ENCODE measurements at regions not wholly inside any gene's neighbourhood (a gene's known extent, or its start where the extent isn't known, plus 50 kb on each side); places are given as distances from the start of the nearest gene placed in this dataset.
"Not testable (repeated sequence)": the region's sequence is repeated elsewhere in the genome, so short reads cannot be mapped to it uniquely, and the experiment has no call there.

DNA sequence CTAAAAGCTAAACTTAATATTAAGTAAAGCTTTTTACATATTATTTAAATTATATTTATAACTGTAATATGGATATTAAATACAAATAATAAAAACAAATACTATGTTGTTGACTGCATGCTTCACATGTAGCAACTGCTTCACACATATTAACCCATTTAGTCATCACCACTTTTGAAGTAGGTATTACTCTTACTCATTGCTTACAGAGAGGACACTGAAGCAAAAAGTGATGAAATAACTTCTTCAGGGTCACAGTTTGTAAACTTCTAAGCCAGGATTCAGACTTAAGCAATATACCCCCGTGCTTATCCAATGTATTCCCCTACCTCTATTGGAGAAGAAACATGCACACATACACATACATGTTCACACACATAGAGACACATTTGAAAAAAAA is 166.6 kb downstream of the DKK2 start:
- DNase-seq (ENCODE audit: low read depth): no peak

DNA sequence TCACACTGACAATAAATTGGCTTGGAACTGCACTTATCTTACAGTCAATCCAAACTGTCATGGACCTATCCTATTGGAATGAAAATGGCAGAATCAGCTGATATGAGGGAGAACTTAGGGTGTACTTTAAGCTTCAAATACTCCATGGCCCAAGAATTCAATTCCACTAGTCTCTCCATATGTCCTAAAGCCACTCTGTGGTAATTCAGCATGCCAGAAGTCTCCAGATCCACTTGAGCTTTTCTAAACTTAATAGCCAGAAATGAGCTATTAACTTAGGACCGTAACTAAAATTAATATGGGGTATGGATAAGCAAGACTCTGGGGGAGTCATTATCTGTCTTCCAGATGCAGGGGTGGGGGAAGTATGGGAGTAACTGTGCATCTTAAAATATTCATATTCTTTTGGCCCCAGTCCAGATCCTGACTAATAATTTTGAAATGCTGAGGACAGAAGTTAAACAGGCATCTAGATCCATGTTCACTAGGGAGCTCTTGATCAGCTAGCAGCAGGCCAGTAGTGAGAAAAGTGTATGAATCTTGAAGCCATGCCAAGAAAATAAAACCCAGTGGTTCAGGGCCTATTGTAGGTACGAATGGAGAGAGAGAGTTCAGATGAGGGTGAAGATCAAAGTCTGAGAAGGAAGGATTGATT is 167.6 kb downstream of the DKK2 start:
- no peak for DNase-seq (ENCODE audit: low read depth)

DNA sequence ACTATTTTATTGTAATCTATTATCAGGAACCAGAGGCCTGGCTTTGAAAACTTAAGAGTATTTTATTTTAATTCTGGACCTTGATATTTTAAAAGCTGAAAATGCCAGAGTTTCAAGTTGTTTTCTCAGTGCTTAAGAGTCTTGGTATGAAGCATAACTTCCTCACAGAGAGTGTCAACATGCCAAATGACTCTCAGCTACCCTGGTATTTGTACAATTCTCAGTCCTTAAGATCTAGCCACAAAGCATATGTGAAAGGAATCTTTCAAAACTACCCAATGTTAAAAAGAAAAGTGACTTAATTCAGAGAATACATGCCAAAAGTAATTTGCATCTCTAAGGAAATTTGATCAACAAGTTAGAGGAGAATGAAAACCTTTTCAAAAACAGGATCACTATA is 171.9 kb downstream of the DKK2 start:
- no peak for DNase-seq (ENCODE audit: low read depth)

DNA sequence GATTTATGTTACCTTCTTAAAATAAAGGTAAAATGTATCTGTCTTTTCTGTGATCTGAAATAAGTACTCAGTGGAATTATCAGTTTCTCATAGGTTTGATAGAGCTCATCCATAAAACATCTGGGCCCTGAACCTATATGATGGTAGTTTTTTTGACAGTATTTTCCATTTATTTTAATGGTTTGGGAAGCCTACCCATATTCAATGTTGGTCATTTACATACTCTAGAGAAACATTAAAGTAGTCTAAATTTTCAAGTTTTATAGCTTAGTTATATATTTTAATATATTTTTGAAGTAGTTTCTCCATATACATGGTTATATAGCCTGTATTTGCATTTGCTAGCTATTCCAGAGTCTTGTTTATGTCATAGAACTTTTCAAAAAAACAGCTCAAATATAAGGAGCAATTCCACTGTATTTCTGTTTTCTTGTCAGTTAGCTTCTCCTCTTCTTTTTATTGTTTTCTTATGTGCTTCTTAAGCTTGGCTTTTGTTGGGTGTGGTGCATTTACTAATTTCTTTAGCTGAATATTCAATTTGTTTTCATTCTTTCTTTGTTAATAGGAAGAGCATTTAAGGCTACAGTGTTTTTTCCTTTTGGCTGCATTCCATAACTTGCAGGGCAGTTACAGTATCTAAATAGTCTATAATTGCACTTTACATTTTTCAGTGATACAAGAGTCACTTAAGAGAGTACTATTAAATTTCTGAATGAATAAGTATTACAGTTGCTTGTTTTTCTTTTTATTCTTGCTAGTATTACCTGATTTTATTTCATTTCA is 181.4 kb downstream of the DKK2 start:
- DNase-seq (ENCODE audit: low read depth): no peak

DNA sequence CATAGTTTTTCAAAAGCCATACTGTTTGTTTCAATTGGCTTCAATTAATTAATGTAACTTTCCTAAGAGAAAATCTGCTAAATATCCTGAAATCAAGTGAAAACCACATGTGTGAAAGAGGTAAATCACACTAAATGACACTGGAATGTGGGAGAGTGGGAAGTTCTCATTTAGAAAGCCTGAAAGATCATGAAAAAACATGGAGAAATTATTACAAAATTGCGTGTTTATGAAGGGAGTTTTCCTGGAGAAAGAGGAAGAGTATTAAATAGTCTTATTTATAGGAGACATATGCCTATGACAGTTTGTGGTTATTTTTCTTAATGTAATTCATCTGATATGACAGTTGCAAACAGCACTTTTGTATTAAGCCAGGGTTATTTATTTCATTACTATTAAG is 183.7 kb downstream of the DKK2 start:
- no peak for DNase-seq (ENCODE audit: low read depth)

DNA sequence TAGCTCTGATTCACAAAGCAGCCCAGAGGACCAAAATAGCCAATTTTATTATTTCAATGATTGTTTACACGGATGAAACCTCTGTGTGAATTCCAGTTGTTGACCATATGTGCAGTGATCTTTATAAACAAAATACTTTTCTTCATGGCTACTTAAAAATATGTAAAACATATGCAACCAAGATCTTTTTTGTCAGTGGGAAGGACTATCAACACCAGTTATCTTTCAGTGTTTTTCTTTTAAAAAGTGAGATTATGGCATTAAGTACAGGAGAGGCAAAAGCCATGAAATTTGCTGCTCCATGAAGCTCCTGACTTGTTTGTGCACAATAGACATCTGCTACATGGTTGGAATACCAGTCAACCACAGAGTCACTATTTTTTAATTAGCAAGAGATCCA is 184.4 kb downstream of the DKK2 start:
- DNase-seq (ENCODE audit: low read depth): no peak

DNA sequence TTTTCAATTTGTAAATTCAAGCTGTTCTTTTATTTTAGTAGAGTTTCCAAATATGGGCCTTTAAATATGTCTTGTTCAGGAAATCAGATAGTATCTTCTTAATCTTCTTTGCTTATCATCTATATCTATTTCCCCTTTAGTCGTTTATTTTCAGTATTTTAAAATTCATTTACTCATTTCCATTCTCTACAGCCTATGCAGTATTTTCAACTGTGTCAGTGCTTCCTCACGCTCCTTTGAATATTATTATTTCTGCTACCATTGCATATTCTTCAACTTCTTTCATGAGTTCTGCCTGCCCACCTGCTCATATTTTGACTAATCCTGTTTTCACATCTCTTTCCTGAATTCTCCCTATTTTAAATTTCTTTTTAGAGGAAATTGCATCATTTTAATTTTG is 185.4 kb downstream of the DKK2 start:
- no peak for DNase-seq (ENCODE audit: low read depth)

DNA sequence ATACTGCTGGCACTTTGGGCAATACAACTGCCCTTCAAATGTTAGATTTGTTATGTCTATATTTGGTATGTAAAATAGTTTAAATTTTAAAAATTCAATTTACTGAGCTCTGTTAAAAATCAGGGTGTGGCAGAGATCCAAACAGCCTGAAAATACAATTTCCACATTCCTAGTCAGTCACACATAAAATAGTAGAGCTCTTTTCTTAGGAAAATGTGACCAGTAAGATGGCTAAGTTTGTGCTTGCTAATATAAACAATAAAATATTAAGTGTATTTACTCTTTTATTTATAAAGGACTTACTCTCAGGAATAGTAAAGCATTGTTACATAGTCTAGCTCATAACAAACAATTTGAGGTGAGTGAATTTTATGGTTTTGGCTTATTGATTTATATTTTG is 200.2 kb downstream of the DKK2 start:
- no peak for DNase-seq (ENCODE audit: low read depth)

DNA sequence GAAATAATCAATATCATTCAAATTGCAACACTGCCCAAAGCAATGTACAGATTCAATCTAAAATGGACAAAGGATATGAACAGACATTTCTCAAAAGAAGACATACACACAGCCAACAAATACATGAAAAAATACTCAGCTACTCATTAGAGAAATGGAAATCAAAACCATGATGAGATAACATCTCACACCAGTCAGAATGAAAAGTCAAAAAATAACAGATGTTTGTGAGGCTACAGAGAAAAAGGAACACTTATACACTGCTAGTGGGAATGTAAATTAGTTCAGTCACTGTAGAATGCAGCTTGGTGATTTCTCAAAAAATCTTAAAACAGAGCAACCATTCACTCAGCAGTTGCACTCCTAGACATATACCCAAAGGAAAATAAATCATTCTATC is 205.2 kb downstream of the DKK2 start:
- no peak for DNase-seq (ENCODE audit: low read depth)

DNA sequence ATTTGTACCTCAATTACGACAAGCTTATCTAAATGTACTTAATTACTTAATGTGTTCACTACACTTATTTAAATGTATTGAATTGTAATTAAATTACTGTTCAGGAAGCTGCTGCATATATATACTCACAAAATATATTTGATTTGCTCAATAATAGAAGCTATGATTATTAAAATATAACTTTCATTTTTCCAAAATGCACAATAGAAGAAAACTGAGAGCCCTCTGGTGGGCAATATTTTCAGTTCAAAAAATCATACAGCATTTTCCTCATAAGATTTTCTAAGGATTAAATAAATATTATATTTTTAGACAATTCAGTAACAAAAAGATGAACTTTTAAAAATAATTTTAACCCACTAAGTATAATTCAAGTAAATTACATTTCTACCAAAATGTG is 217.3 kb downstream of the DKK2 start:
- no peak for DNase-seq (ENCODE audit: low read depth)

DNA sequence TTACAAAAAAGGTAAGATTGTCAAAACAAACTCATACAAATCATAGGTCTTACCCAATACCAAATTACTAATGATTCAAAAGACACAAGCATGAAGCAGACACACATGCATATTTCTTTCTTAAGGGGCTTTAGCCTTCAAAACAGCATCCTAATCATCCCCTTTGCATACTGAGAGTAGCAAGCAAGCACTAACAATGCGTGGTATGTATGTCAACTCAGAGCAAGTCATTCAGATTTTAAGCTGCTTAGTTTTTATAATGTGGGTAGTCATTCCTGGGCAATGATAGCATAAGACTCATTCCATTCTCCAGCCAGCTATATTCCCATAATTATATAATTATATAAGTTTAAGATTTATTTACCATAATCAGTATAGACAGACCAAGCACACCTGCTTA is 219.6 kb downstream of the DKK2 start:
- DNase-seq (ENCODE audit: low read depth): no peak

DNA sequence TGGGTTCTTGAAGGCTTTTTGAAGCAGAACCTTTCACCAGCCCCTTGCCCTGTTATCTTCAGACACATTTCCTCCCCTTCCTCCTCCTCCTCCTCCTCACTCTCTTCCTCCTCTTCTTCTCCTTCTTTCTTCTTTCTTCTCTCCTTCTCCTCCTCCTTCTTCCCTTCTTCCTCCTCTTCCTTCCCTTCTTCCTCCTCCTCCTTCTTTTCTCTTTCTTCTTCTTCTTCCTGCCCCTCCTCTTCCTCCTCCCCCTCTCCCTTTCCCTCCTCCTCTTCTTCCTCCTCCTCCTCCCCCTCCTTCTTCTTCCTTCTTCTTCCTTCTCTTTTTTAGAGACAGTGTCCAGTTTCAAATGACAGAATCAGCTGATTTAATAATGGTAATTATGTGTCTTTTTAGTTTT is 226.0 kb downstream of the DKK2 start:
- no peak for DNase-seq (ENCODE audit: low read depth)

DNA sequence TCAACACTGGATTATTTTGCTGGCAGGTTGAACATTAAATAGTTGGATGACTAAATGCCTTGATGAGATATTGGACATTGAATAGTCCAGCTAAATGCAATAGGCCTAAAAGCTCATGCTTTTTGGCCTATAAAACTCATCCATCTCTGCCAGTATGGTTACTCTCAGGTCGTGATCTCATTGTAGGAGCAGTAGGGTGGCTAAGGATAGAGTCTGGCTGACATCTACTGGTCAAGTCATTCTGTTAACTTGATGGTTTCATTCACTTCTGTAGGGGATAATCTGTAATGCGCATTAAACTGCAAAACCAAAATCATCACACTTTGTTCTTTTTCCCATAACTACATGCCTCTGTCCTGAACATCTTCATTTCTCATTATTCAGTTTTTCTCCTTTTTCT is 227.0 kb downstream of the DKK2 start:
- no peak for DNase-seq (ENCODE audit: low read depth)

DNA sequence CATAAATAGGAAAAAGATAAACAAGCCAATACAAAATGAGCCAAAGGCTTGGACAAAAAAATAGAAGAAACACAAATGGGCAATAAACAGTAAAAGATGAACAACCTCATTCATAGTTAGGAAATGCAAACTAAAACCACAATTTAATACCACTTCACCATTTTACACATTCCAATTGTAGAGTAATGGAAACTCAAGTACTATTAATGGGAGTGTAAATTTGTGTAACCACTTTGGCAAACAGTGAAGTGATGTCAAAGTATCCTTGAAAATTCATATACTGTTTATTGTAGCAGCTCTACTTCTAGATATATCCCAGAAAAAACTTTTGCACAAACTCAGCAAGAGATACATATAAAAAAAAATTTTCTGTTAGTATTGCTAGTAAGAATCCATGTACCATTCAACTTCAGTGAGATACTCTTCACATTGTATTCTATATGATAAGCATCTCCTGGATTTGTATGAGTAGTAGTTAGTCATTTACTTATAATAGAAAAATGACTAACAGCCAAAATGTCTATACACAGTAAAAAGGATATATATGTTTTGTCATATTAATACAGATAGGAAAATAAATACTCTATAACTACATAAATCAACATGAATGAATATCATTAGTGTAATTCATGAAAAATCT is 229.8 kb downstream of the DKK2 start:
- no peak for DNase-seq (ENCODE audit: low read depth)

DNA sequence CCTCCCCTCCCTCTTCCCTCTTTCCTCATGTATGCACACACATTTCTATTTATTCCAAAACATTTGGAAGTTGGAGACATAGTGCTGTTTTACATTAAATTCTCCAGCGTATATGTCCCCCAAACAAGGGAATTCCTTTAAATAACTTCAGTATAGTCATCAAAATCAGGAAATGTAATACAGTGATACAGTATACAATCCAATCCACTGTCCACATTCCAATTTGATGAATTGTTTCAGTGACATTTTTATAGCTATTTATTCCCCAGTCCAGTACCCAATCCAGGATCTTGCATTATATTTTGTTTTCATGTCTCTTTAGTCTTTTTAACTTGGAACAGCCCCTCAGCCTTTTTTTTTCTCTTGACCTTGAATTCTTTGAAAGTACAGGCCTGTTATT is 233.0 kb downstream of the DKK2 start:
- no peak for DNase-seq (ENCODE audit: low read depth)

DNA sequence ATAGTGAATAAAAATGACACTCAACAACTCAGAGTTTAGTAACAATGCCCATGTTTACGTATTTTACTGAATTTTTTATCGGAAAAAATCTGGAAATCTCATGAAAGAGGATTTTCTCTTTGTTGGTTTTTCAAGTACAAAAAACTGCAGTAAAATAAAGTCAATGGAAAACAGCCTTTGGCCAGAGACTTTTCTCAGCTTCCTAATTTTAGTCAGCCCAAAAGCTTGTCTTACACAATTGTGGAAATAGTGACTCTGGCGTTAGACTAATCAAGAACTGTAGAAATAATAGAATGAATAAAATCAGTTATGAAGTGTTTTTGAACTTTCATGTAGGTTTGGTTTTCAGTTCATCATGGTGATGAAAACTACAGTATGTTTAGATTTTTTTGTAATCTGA is 234.7 kb downstream of the DKK2 start:
- DNase-seq (ENCODE audit: low read depth): no peak

DNA sequence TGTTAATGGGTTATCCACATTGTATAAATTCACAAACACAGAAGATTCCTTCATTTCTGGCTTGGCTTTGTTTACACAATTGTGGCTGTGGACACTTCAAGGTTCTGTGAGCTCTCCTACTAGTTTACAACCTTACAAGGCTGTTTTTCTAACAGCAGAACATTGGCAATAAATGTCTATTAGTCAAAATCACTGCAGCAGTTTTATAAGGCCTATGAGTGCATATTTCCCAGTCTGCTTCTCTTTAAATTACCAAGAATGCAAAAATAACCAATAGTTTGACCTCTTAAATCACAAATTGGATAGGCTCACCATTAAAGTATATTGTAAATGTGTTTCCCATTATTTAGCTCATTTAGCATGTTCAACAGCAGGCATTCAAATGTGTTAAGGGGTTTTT is 239.2 kb downstream of the DKK2 start:
- no peak for DNase-seq (ENCODE audit: low read depth)

DNA sequence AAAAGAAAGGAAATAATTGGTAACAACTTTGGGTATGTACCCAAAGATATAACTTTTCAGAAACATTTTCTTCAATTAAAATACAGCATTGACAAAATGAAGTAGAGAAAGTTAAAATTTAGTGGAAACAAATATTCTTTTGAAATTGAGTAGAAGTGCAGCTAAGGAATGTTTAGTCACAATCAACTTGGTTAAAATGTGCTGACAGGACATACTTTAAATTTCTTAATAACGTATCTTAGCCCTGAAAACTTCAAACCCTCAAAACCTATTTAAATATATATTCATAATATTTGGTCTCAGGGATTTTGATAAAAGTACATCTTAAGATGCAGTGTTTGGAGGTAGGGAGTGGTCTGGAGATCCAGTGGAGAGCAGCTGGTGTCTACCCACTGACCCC is 240.8 kb downstream of the DKK2 start:
- no peak for DNase-seq (ENCODE audit: low read depth)

DNA sequence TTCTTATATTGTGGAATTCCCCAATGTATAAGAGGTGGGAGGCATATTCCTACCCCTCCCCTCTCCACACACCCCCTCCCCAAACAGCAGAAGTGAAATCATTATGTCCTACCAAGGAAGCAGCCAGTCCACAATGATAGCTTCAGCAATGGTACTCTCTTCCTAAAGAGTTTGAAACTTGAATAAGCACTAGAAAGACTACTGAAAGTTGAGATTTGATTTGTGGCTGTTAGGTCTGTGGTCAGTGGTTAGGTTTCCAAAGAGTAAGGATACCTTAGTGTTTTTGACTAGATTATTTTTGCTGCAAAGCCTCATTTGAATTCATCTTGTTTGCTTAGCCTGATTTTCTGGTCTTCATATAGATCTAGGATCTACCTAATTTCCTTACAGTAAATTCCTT is 242.2 kb downstream of the DKK2 start:
- no peak for DNase-seq (ENCODE audit: low read depth)

DNA sequence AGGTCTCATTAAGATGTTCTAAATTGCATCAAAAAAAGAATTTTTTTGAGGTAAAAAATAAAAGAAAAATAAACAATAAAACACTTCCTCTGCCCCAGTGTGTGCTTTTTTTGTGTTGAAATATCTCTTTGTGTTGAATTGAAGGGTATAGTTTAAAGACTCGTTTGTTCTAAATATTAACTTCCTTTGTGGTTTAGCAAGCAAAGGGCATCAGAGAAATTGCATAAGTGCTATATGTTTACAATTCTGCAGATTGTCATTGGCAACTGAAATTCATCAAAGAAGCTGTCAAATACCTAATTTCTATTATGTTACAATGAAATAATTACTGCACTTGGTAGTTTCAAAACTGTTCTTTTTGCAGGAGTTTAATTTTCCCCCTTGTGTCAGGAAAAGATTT is 260.5 kb downstream of the DKK2 start:
- DNase-seq (ENCODE audit: low read depth): no peak

DNA sequence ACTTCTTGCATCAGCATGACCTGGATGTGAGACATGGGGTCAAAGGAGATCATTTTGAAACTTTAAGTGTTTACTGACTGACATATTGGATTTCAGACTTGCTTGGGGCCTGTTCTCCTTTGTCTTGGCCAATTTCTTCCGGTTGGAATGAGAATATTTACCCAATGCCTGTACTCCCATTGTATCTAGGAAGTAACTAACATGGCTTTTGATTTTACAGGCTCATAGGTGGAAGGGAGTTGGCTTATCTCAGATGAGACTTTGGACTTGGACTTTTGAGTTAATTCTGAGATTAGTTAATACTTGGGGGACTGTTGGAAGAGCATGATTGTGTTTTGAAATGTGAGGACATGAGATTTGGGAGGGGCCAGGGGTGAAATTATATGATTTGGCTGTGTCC is 262.1 kb downstream of the DKK2 start:
- DNase-seq (ENCODE audit: low read depth): not testable (repeated sequence)

DNA sequence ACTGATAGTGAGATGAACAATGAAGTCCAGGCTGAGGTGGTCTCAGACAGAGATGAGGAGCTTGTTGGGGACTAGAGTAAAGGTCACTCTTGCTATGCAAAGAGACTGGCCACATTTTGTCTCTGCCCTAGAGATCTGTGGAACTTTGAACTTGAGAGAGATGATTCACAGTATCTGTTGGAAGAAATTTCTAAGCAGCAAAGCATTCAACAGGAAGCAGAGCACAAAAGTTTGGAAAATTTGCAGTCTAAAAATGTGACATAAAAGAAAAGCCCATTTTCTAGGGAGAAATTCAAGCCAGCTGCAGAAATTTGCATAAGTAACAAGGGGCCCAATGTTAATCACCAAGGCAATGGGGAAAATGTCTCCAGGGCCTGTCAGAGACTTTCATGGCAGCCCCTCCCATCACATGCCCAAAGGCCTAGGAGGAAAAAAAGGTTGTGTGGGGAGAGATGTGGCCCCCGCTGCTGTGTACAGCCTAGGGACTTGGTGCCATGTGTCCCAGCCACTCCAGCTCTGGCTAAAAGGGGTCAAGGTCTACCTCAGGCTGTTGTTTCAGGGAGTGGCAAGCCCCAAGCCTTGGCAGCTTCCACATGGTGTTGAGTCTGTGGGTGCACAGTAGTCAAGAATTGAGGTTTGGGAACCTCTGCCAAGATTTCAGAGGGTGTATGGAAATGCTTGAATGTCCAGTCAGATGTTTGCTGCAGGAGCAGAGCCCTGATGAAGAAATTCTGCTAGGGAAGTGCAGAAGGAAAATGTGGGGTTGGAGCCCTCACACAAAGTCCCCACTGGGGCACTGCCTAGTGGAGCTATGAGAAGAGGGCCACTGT is 262.8 kb downstream of the DKK2 start:
- DNase-seq (ENCODE audit: low read depth): no peak

DNA sequence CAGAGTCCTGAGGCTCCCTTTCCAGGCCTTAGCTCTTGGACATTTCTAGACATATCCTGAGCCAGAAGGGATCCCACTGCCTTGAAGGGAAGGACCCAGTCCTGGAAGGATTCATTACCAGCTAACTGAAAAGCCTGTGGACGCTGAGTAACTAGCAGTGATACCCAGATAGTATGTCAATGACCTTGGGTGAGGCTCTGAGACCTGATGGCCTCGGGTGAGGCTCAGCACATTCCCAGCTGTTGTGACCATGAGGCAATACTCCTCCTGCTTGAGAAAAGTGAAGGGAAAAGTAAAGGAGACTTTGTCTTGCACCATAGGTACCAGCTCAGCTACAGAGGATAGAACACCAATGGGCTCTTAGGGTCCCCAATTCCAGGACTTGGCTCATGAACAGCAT is 268.1 kb downstream of the DKK2 start:
- no peak for DNase-seq (ENCODE audit: low read depth)

All from stimulated activated CD8-positive, alpha-beta memory T cell treated with anti-CD3 and anti-CD28 coated beads, Interleukin-4, amount 100 ng/mL, for 24 hours (primary cell).